Peyer's patch (tissue), 4 donors: ENCODE measurements at regions not wholly inside any gene's neighbourhood (a gene's known extent, or its start where the extent isn't known, plus 50 kb on each side); places are given as distances from the start of the nearest gene placed in this dataset.

ENCODE experiments used
- DNase-seq, 3 donors: peaks; one replicate each; pipeline ENCODE4 v3.0.0-alpha.2; 2017 to 2019
- H3K27ac ChIP-seq, 4 donors: fragments of 200-600 bp; sonication (generic); one replicate each; pipeline ENCODE4 v1.5.1; 2016 to 2019
- H3K27me3 ChIP-seq, 2 donors: fragments of 200-600 bp; sonication (generic); one replicate each; pipeline ENCODE4 v1.5.1; 2019
- H3K36me3 ChIP-seq, 3 donors: fragments of 200-600 bp; sonication (generic); one replicate each; pipeline ENCODE4 v1.5.1; 2016 to 2019
- H3K4me1 ChIP-seq, 4 donors: fragments of 200-600 bp; sonication (generic); one replicate each; pipeline ENCODE4 v1.5.1; 2016 to 2019
- H3K4me3 ChIP-seq, 4 donors: fragments of 200-600 bp; sonication (generic); 1 replicate in 3 of 4; 2 replicates in 1 of 4; pipeline ENCODE4 v1.5.1; 2016 to 2019; ENCODE audit warnings: mild to moderate bottlenecking in 1 of 4
- H3K9me3 ChIP-seq, 4 donors: fragments of 200-600 bp; sonication (generic); one replicate each; pipeline ENCODE4 v1.5.1; 2016 to 2019; ENCODE audit warnings: mild to moderate bottlenecking in 1 of 4
- CTCF ChIP-seq, 6 experiments: fragments of 450-650 bp in 4 of 6; fragments of 200-600 bp in 2 of 6; sonication (generic) in 1 of 6; IDR thresholded peaks; one replicate each; pipeline ENCODE4 v1.5.1; 2017 to 2019; ENCODE audit warnings: antibody characterized with exemption in 6 of 6, mild to moderate bottlenecking in 3 of 6, moderate library complexity in 1 of 6
- POLR2A ChIP-seq, 2 donors: fragments of 450-650 bp; IDR thresholded peaks; one replicate each; pipeline ENCODE4 v1.5.1; 2017; ENCODE audit warnings: antibody characterized with exemption in 2 of 2, mild to moderate bottlenecking in 2 of 2, moderate library complexity in 2 of 2

- Histone ChIP-seq H3K4me3 (no peak overlapping the region), H3K27ac (no peak overlapping the region), H3K27me3 (no peaks in the 10 kb centered on the region), H3K9me3 (peaks cover 0 to 9% (median 0%) of the 10 kb centered on the region in 4 donors), H3K36me3 (no peaks in the 10 kb centered on the region), H3K4me1 (no peaks in the 10 kb centered on the region)
- DNase-seq: no peak
- TF ChIP-seq CTCF (IDR thresholded peaks at IDR 0.05): no peak
- TF ChIP-seq POLR2A (IDR thresholded peaks at IDR 0.05): no peak
Measured at GRCh38 chr14:49451938-49452337, 134.2 kb downstream of the RPS29 start.

- Histone ChIP-seq H3K27me3 (no peaks in the 10 kb centered on the region), H3K4me3 (no peak overlapping the region), H3K9me3 (peaks cover 0 to 9% (median 0%) of the 10 kb centered on the region in 4 donors), H3K27ac (no peak overlapping the region), H3K36me3 (no peaks in the 10 kb centered on the region), H3K4me1 (no peaks in the 10 kb centered on the region)
- TF ChIP-seq POLR2A (IDR thresholded peaks at IDR 0.05): no peak
- no peak for DNase-seq
Measured at GRCh38 chr14:49449749-49450148, 136.4 kb downstream of the RPS29 start.

DNA sequence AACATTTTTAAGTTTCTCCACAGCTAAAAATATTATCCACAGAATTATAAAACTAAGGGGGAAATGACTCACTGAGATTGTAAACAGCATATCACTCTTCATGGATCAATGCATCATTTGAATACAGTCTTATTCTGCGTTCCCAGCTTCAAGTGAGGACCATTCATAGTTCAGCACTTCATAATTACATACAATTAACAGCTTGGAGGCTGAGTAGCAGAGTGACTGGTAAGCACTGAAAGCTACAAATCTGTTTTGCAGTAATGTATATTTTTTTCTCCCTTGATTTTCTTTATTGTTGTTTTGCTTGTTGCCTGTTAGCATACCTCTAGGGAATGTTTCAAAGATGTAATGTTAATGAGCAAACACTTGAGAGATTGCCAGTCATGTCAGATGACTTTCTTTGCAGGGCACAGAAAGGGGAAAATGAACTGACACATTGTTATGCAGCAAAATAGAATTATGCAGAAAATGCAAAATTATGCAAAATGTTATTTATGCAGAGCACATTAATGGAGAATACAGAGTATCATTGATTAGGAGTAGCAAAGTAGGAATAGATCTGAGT lies 138.6 kb downstream of the RPS29 start:
- Histone ChIP-seq H3K4me1 (no peaks in the 10 kb centered on the region), H3K27ac (no peak overlapping the region), H3K27me3 (no peaks in the 10 kb centered on the region), H3K4me3 (no peak overlapping the region), H3K36me3 (no peaks in the 10 kb centered on the region), H3K9me3 (peaks cover 0 to 9% (median 0%) of the 10 kb centered on the region in 4 donors)
- DNase-seq: no peak
- TF ChIP-seq POLR2A (IDR thresholded peaks at IDR 0.05): no peak
- no peak for TF ChIP-seq CTCF (IDR thresholded peaks at IDR 0.05)

- Histone ChIP-seq H3K27me3 (no peaks in the 10 kb centered on the region), H3K36me3 (no peaks in the 10 kb centered on the region), H3K27ac (no peak overlapping the region), H3K4me1 (no peaks in the 10 kb centered on the region), H3K4me3 (no peak overlapping the region), H3K9me3 (peaks cover 0 to 9% (median 0%) of the 10 kb centered on the region in 4 donors)
- no peak for DNase-seq
- TF ChIP-seq POLR2A (IDR thresholded peaks at IDR 0.05) (no peak), CTCF (IDR thresholded peaks at IDR 0.05) (no peak)
Measured at GRCh38 chr14:49446801-49447200, 139.4 kb downstream of the RPS29 start.

DNA sequence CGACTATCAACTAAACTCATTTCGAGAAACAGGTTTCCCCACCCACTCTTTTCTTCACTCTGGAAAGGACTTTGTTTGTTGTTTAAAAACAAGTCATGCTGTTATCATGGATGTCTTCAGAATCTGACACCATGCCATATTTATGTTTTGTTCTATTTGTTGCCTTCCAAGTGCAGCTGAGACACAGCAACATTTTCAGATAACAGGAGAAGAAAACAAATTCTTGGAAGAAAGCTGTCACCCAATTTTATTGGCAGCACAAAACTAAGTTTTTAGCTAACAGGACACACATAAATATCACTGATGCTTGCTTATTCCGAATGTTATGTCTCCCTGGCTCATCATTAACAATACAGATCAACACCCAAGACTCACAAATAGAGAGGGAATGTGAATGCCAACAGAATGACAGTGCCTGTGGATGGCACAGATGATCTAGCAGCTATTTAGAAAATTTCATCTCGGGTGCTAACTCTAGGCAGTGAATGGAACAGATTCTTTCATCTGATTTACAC lies 147.9 kb downstream of the RPS29 start:
- no peaks in the 10 kb centered on the region for H3K36me3 ChIP-seq
- DNase-seq: no peak
- H3K27ac ChIP-seq: no peak overlapping the region
- no peaks in the 10 kb centered on the region for H3K27me3 ChIP-seq
- no peaks in the 10 kb centered on the region for H3K4me1 ChIP-seq
- H3K4me3 ChIP-seq: no peak overlapping the region
- H3K9me3 ChIP-seq: no peaks in the 10 kb centered on the region
- TF ChIP-seq POLR2A (IDR thresholded peaks at IDR 0.05) (no peak), CTCF (IDR thresholded peaks at IDR 0.05) (no peak)

DNA sequence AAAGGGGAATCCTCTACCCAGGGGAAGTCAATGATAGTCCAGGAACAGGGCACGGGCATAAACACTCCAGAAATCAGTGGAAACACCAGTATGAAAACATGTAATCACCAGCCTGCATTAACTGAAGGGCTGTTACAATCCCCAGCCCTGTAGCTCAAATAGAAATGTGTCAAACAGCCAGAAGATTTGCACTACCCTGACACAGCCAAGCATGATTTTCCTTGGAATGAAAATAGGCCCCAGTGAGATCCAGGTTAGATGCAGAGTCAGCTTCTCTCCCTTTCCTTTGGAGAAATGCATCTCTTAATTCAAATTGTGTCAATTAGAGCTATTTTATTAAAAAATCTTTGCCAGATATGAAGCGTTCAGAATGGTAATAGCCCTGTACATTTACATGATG lies 158.1 kb downstream of the RPS29 start:
- H3K27ac ChIP-seq: no peak overlapping the region
- H3K36me3 ChIP-seq: no peaks in the 10 kb centered on the region
- no peak for DNase-seq
- peaks cover 0 to 14% (median 1%) of the 10 kb centered on the region in 4 donors for H3K9me3 ChIP-seq
- no peak overlapping the region for H3K4me3 ChIP-seq
- no peaks in the 10 kb centered on the region for H3K27me3 ChIP-seq
- no peaks in the 10 kb centered on the region for H3K4me1 ChIP-seq
- TF ChIP-seq CTCF (IDR thresholded peaks at IDR 0.05): no peak
- no peak for TF ChIP-seq POLR2A (IDR thresholded peaks at IDR 0.05)
